HG03354 (cell line): ENCODE measurements at regions not wholly inside any gene's neighbourhood (a gene's known extent, or its start where the extent isn't known, plus 50 kb on each side); places are given as distances from the start of the nearest gene placed in this dataset.

Experiments used
- ATAC-seq: cut with Tn5 transposase; IDR thresholded peaks from one replicate; pipeline ENCODE4 v1.9.1; 2021; ENCODE audit warnings: mild to moderate bottlenecking; ENCODE audit not compliant: unreplicated experiment, poor library complexity, severe bottlenecking

GRCh38 chr12:42854208-42854607 lies 264.7 kb upstream of the PRICKLE1 start:
- no peak for ATAC-seq

GRCh38 chr12:42853370-42854140 lies 264.0 kb upstream of the PRICKLE1 start:
- ATAC-seq, result no peak

GRCh38 chr12:42846782-42847181 lies 257.2 kb upstream of the PRICKLE1 start:
- no peak for ATAC-seq

GRCh38 chr12:42834062-42834461 lies 244.5 kb upstream of the PRICKLE1 start:
- ATAC-seq, result no peak

- no peak for ATAC-seq
These were observed 239.3 kb upstream of the PRICKLE1 start for GRCh38 chr12:42828836-42829235.

GRCh38 chr12:42824327-42824726 lies 234.8 kb upstream of the PRICKLE1 start:
- ATAC-seq, result no peak

- ATAC-seq, result no peak
These were observed 234.1 kb upstream of the PRICKLE1 start for GRCh38 chr12:42823679-42824078.

- ATAC-seq, result no peak
These were observed 230.3 kb upstream of the PRICKLE1 start for GRCh38 chr12:42819846-42820245.

- ATAC-seq, result no peak
These were observed 225.5 kb upstream of the PRICKLE1 start for GRCh38 chr12:42815068-42815467.

GRCh38 chr12:42812871-42813270 lies 223.3 kb upstream of the PRICKLE1 start:
- no peak for ATAC-seq

GRCh38 chr12:42812086-42812485 lies 222.5 kb upstream of the PRICKLE1 start:
- ATAC-seq, result no peak

GRCh38 chr12:42810006-42810405 lies 220.5 kb upstream of the PRICKLE1 start:
- no peak for ATAC-seq

- ATAC-seq, result no peak
These were observed 219.7 kb upstream of the PRICKLE1 start for GRCh38 chr12:42809226-42809625.

GRCh38 chr12:42807766-42808165 lies 218.2 kb upstream of the PRICKLE1 start:
- ATAC-seq, result no peak

- no peak for ATAC-seq
These were observed 217.7 kb upstream of the PRICKLE1 start for GRCh38 chr12:42807251-42807650.

GRCh38 chr12:42804928-42805327 lies 215.4 kb upstream of the PRICKLE1 start:
- no peak for ATAC-seq

GRCh38 chr12:42802785-42803189 lies 213.2 kb upstream of the PRICKLE1 start:
- ATAC-seq, result no peak

- no peak for ATAC-seq
These were observed 211.7 kb upstream of the PRICKLE1 start for GRCh38 chr12:42801271-42801670.

- no peak for ATAC-seq
These were observed 210.4 kb upstream of the PRICKLE1 start for GRCh38 chr12:42799966-42800365.

- no peak for ATAC-seq
These were observed 209.4 kb upstream of the PRICKLE1 start for GRCh38 chr12:42798811-42799438.

GRCh38 chr12:42794806-42795205 lies 205.3 kb upstream of the PRICKLE1 start:
- no peak for ATAC-seq
